Retinal pigment epithelial cell (primary cell): ENCODE measurements at regions not wholly inside any gene's neighbourhood (a gene's known extent, or its start where the extent isn't known, plus 50 kb on each side); places are given as distances from the start of the nearest gene placed in this dataset.

ENCODE experiments used
- DNase-seq: peaks from one replicate; pipeline ENCODE4 v3.0.0-alpha.2; 2010; ENCODE audit warnings: low read depth
- H3K4me3 ChIP-seq: 2 replicates; pipeline ENCODE4 v1.5.1; 2011; ENCODE audit warnings: mild to moderate bottlenecking, low read length, control low read depth, moderate library complexity
- TF ChIP-seq, protein P1 (sequence below): conservative IDR thresholded peaks from 2 replicates; pipeline ENCODE4 v1.5.1; 2011; ENCODE audit warnings: low read depth, low read length, control low read depth, inconsistent platforms

DNA sequence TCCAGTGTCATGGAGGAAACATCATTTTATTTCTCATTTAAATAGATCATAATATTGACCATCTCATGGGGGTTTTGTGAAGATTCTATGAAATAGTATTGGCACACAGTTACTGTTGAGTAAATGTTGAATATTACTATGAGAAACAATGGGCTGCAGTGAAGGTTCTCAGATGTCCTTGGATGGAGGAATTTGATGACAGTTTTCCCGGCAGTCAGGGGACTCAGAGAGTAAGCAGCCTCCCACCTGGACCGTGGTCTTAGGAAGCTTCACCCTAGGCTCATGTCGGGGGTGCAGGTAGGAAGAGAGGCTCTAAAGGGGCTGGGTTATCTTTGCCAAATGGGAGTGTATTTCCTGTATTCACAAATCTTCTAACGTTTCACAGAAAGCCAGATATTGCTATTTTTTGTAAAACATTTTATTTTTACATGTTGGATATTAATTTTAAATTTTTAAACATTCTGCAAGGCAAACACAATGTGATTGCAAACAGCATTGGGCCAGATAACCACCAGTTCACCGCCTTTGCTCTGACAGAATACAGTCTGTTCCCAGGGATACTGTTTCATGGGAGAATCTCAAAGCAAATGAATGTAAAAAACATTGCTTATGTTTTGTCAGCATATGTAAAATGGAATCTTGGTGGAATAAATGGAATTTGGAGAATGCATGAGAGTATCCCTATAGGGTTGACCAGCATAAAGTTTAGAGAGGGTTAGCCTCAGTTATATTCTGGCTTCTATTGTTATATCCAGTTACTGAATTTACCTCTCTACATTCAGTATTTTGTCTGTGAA, 380.8 kb upstream of the TMEM132C start:
- H3K4me3 ChIP-seq = no peak overlapping the region
- TF ChIP-seq, protein P1, sequence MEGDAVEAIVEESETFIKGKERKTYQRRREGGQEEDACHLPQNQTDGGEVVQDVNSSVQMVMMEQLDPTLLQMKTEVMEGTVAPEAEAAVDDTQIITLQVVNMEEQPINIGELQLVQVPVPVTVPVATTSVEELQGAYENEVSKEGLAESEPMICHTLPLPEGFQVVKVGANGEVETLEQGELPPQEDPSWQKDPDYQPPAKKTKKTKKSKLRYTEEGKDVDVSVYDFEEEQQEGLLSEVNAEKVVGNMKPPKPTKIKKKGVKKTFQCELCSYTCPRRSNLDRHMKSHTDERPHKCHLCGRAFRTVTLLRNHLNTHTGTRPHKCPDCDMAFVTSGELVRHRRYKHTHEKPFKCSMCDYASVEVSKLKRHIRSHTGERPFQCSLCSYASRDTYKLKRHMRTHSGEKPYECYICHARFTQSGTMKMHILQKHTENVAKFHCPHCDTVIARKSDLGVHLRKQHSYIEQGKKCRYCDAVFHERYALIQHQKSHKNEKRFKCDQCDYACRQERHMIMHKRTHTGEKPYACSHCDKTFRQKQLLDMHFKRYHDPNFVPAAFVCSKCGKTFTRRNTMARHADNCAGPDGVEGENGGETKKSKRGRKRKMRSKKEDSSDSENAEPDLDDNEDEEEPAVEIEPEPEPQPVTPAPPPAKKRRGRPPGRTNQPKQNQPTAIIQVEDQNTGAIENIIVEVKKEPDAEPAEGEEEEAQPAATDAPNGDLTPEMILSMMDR = no peak
- no peak for DNase-seq

DNA sequence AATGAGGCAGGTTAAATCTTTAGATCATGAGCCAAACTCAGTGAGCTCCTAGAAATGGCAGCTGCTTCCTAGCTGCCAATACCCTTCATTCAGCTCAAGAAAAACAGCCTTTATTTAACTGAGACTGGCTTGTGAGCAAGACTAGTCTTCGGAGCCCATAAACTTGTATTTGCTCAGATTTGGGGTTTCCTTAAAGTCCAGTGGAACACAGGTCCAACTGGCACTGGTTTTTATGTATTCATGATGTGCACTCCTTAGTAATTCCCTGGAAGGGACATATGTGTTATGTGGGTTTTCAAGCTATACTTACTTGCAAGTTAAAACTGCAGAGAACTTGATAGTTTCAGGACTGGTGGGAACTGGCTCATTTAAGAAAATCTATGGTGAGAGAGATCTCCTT, 380.1 kb upstream of the TMEM132C start:
- no peak overlapping the region for H3K4me3 ChIP-seq
- DNase-seq = no peak
- TF ChIP-seq, protein P1 = no peak

DNA sequence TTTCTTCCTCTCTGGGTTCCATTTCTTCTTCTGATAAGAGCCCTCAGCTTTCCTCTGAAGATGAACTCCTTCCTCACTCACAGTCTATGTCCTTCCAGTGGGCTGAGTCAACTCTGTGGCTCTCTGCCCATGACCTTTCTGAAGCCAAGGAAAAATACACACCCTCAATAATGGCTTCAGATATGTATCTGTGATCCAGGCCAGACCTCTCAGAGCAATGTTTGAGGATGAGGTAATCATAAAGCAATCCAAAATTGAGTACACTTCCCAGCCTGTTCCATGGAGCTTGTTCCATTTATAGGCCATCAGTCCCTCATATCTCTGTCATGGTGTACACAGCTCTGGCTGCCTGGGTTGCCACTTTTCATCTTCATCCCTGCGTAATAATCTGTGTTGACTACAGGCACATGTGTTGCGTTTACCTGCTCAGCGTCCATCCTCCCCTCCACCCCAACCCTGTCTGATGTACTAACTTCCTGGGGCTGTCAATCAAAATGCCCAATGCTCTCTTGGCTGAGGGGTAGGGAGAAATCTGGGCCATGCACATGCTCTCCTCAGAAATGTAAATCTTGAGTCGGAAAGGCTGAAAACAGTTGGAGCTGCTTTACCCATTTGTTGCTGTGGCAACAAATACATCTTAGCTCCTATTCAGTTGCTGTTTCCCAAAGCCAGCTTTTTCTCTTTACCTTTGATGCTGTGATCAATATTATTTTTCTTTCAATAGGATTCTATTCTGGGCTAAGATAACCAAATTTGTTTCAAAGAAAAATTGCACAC, 377.8 kb upstream of the TMEM132C start:
- no peak overlapping the region for H3K4me3 ChIP-seq
- TF ChIP-seq, protein P1 = no peak
- DNase-seq = no peak

DNA sequence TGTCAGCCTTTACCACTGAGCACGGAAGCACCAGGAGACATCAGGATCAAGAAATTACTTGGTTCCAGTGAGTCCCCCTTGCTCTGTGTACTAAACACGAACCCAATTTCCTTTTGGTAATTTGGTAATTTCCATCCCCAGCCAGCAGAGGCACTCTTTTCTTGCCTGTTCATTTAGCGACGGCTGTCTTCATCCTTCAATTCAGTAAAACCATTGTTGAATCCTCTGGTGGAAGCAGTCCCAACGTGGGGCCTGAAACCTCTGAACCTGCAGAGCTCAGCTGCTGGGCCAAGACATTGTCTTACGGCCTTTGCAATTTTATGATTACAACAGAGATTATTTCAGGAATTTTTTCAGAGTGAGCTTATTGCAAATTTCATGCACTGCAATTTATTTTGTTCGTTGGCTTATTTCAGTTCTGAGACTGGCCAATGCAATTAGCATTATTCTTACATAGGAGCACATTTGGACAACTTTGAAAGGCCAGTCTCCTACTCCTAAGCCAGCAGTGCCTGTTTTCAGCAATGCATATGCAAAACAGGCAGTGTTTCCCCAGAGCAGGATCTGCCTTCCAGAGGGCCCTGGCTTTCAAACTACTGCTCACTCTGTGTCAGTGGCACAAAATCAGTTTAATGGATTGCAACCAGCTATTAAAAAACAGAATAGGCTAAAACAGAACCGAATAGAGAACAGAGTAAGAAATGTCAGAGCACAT, 372.9 kb upstream of the TMEM132C start:
- TF ChIP-seq, protein P1 = peak; percentile 67
- no peak overlapping the region for H3K4me3 ChIP-seq
- DNase-seq = no peak

DNA sequence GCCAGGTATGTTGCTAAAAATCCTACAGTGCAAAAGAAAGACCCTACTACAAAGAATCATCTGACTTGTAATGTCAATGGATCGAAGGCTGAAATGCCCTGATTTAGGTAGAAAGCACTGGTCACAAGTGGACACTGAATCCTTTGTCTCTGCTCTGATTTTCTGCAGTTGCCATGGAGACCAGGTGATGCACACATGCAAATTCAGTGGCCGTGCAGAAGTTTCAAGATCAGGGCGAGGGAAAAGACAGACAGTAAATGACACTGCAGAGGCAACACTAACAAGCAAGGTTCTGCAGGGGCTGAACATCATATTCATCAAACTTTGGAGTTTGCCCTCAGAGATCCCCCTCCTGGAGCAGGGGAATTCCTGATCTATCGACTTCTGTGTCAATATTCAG, 370.3 kb upstream of the TMEM132C start:
- TF ChIP-seq, protein P1 = no peak
- no peak for DNase-seq
- no peak overlapping the region for H3K4me3 ChIP-seq

DNA sequence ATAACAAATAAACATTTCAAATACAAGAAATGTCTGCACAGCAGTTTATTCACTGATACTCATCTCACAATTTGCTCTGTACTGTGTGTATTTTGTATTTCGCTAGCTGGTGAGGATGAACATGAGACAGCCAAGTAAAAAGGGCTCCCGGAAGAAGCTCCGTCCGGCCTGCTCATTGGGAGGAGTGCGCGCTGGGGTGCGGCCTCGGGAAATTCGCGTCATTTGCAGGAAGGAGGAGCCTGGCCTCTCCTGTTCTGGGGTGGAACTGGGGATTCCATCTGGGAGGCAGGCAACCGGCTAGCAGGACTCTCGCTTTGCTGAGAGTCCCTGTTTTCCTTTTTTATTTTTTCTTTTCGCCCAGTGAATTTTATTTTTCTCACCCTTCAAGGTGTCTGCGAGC, 368.4 kb upstream of the TMEM132C start:
- DNase-seq = no peak
- TF ChIP-seq, protein P1 = no peak
- H3K4me3 ChIP-seq = no peak overlapping the region
